K562 (cell line): ENCODE measurements at regions not wholly inside any gene's neighbourhood (a gene's known extent, or its start where the extent isn't known, plus 50 kb on each side); places are given as distances from the start of the nearest gene placed in this dataset.

Experiments used
- ATAC-seq: fragments of 200-7000 bp; cut with Tn5 transposase; 3 replicates; pipeline ENCODE4 v1.9.1; 2020; ENCODE audit warnings: moderate library complexity
- BruUV-seq: library from RNA; stranded (reverse); fragments of 400-500 nt; replicated peaks from 2 replicates; lab custom pipeline; 2021; lab: Mats Ljungman, UMichigan
- CTCF ChIA-PET: fragments of 300-600 bp; formaldehyde crosslinking; extraction: SDS; loops from one replicate; lab custom pipeline; 2021; ENCODE audit warnings: low intra/inter-chr PET ratio; lab: Yijun Ruan, JAX
- POLR2A ChIA-PET: fragments of 300-600, 350-650 bp; sonication (Branson Sonifier 250); formaldehyde crosslinking; extraction: SDS; loops from one replicate; lab custom pipeline; 2021; ENCODE audit warnings: antibody characterized with exemption, inconsistent platforms; lab: Yijun Ruan, JAX
- DNase-seq, 4 experiments: peaks; one replicate each; pipeline versions ENCODE4 v3.0.0 to v3.0.0-alpha.2; 2011 to 2018; ENCODE audit warnings: low spot score in 3 of 4, mixed read lengths in 3 of 4; ENCODE audit errors: extremely low read depth in 1 of 4
- FAIRE-seq: peaks from 2 replicates; lab custom pipeline; 2011; peaks lifted over from hg19 to GRCh38; lab: Jason Lieb, UNC
- H2AFZ ChIP-seq: 2 replicates; pipeline ENCODE4 v1.6.0; 2011; ENCODE audit warnings: low read depth, low read length, control low read depth, inconsistent platforms
- H3K27ac ChIP-seq: fragments of 200-600 bp; 3 replicates; pipeline ENCODE4 v1.8.0; 2011; ENCODE audit warnings: low read depth, mild to moderate bottlenecking, control low read depth, inconsistent platforms, low read length, moderate library complexity, mixed read lengths; ENCODE audit errors: extremely low read depth
- H3K27me3 ChIP-seq, 2 experiments: fragments of 300-600 bp in 1 of 2; 2 replicates in 1 of 2; 3 replicates in 1 of 2; pipeline versions ENCODE4 v1.6.0 to v1.8.0; 2011; ENCODE audit warnings: inconsistent platforms in 2 of 2, low read length in 2 of 2, mild to moderate bottlenecking in 1 of 2, mixed read lengths in 1 of 2, moderate library complexity in 1 of 2; ENCODE audit not compliant: control insufficient read depth in 2 of 2, insufficient read depth in 2 of 2
- H3K36me3 ChIP-seq: fragments of 300-600 bp; 3 replicates; pipeline ENCODE4 v1.8.0; 2011; ENCODE audit warnings: mild to moderate bottlenecking, low read length, inconsistent platforms; ENCODE audit not compliant: control insufficient read depth, insufficient read depth
- H3K4me1 ChIP-seq, 2 experiments: fragments of 200-600 bp in 1 of 2; replicated peaks in 1 of 2; 2 replicates in 1 of 2; 3 replicates in 1 of 2; pipeline versions ENCODE4 v1.5.1 to v1.8.0; 2011; ENCODE audit warnings: inconsistent platforms in 2 of 2, low read length in 2 of 2, mild to moderate bottlenecking in 1 of 2, mixed read lengths in 1 of 2, moderate library complexity in 1 of 2; ENCODE audit not compliant: control insufficient read depth in 2 of 2, insufficient read depth in 2 of 2
- H3K4me2 ChIP-seq: 2 replicates; pipeline ENCODE4 v1.6.1; 2011; ENCODE audit warnings: low read length, control low read depth, inconsistent platforms, mixed read lengths; ENCODE audit not compliant: insufficient read depth
- H3K4me3 ChIP-seq: fragments of 200-600 bp; sonication (generic), shearing (Covaris generic); 2 replicates; pipeline ENCODE4 v1.5.1; 2016; ENCODE audit warnings: control low read depth, inconsistent platforms
- H3K79me2 ChIP-seq: fragments of 200-600 bp; 3 replicates; pipeline ENCODE4 v1.8.0; 2011; ENCODE audit warnings: low read length, inconsistent platforms; ENCODE audit not compliant: control insufficient read depth, insufficient read depth
- H3K9ac ChIP-seq, 2 experiments: 2 replicates each; pipeline versions ENCODE4 v1.6.0 to v1.6.1; 2011; ENCODE audit warnings: low read depth in 2 of 2, low read length in 2 of 2, control low read depth in 1 of 2, inconsistent platforms in 1 of 2, mild to moderate bottlenecking in 1 of 2, mixed read lengths in 1 of 2; ENCODE audit not compliant: insufficient read depth in 1 of 2
- H3K9me1 ChIP-seq: one replicate; pipeline ENCODE4 v1.6.0; 2011; ENCODE audit warnings: inconsistent platforms, mild to moderate bottlenecking, low read length, moderate library complexity; ENCODE audit not compliant: control insufficient read depth, insufficient read depth
- H3K9me3 ChIP-seq: replicated peaks from 2 replicates; pipeline ENCODE4 v1.5.1; 2011; ENCODE audit warnings: low read depth, low read length, inconsistent platforms; ENCODE audit not compliant: control insufficient read depth, insufficient read depth
- H4K20me1 ChIP-seq: replicated peaks from 2 replicates; pipeline ENCODE4 v1.6.1; 2011; ENCODE audit warnings: low read length, inconsistent platforms, mixed read lengths; ENCODE audit not compliant: control insufficient read depth, insufficient read depth
- FOXA1 ChIP-seq: fragments of 450-650 bp; IDR thresholded peaks from 2 replicates; pipeline ENCODE4 v1.6.1; 2016; ENCODE audit warnings: mild to moderate bottlenecking, borderline replicate concordance
- GTF2A2 ChIP-seq: IDR thresholded peaks from 2 replicates; pipeline ENCODE4 v1.6.1; 2016; ENCODE audit warnings: mild to moderate bottlenecking, missing genetic modification characterization, missing compliant biosample characterization
- GTF3C2 ChIP-seq: IDR thresholded peaks from 3 replicates; pipeline ENCODE4 v1.6.1; 2011; ENCODE audit warnings: borderline replicate concordance, mild to moderate bottlenecking, moderate library complexity; ENCODE audit not compliant: insufficient read length; ENCODE audit errors: extremely low read depth
- MYNN ChIP-seq, 2 experiments: sonication (generic); formaldehyde crosslinking in 1 of 2; IDR thresholded peaks; 2 replicates each; pipeline versions ENCODE4 v1.5.0 to v1.6.1; 2016 to 2020; ENCODE audit warnings: antibody characterized with exemption in 1 of 2, missing genetic modification reagents in 1 of 2
- RUNX1 ChIP-seq: sonication (generic); IDR thresholded peaks from 2 replicates; pipeline ENCODE4 v1.6.1; 2016; ENCODE audit warnings: antibody characterized with exemption, low read depth
- TCF3 ChIP-seq: sonication (generic); formaldehyde crosslinking; IDR thresholded peaks from 2 replicates; pipeline ENCODE4 v1.4.0; 2020; ENCODE audit warnings: mild to moderate bottlenecking, missing genetic modification reagents
- THAP7 ChIP-seq: fragments of 250-450 bp; sonication (Bioruptor Pico); IDR thresholded peaks from 2 replicates; pipeline ENCODE4 v1.5.0; 2021
- VEZF1 ChIP-seq: fragments of 200-800 bp; sonication (Bioruptor generic); IDR thresholded peaks from 2 replicates; pipeline ENCODE4 v1.6.1; 2017; ENCODE audit warnings: missing genetic modification characterization, missing compliant biosample characterization
- WGBS: fragments of 100-300 bp; shearing (Covaris generic); methylation state at CpG from one replicate; pipeline ENCODE4 v1.1.6; 2016; ENCODE audit warnings: low coverage, mixed read lengths; ENCODE audit not compliant: insufficient coverage; ENCODE audit errors: missing lambda C conversion rate; 5-methylcytosine and 5-hydroxymethylcytosine counted together
- in situ Hi-C: fragments of 300-500 bp; cut with MboI; formaldehyde crosslinking; loops from 4 replicates; pipeline ENCODE4 v1.15.0; 2018; ENCODE audit warnings: inconsistent platforms, mixed read lengths
- intact Hi-C: fragments of 100-400 bp; cut with micrococcal nuclease; formaldehyde crosslinking; loops from 2 replicates; pipeline ENCODE4 v1.14.2; 2022
- TF ChIP-seq, protein P1 (sequence below): fragments of 450-650 bp; IDR thresholded peaks from 2 replicates; pipeline ENCODE4 v1.7.1; 2018; ENCODE audit warnings: mild to moderate bottlenecking, low read depth; ENCODE audit not compliant: partially characterized antibody

DNA sequence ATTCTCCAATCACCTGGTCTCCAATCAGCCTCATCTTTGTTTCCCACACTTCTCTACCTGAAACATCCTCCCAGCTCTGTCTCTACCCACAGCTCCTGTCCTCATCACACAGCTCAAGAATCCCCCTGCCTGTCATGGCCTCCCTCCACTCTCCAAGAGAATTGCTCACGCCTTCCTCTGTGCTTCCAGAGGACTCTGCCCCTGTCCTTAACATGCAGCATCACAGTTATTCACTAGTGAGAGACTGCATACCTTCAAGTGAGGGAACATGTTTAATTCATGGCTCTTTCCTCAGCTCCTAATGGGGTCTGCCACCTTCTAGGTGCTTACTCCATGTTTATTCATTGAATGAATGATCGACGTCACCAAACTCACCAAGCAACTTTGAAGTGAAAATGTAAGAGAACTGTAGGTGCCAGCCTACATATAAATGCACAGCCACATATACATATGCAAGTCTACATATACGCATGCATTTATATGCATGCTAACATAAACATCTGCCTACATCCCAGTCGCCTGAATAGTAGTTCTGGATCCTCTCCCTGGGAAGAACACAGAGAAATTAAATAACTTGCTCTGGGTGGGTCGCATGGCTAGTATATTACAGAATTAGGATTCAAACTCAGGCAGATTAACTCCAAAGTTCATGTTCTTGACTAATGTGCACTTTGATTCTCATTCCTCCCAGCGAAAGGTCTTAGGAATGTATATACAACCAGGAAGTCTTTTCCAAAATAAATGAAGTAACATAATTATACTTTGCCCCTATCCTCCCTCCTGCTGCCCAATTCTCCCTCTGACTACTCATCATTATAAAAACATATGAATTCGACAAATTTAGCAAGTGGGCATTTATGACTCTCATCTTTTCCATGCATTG, 295.6 kb downstream of the MAFB start (continued):
- TF ChIP-seq GTF3C2, result no peak
- TF ChIP-seq, protein P1, sequence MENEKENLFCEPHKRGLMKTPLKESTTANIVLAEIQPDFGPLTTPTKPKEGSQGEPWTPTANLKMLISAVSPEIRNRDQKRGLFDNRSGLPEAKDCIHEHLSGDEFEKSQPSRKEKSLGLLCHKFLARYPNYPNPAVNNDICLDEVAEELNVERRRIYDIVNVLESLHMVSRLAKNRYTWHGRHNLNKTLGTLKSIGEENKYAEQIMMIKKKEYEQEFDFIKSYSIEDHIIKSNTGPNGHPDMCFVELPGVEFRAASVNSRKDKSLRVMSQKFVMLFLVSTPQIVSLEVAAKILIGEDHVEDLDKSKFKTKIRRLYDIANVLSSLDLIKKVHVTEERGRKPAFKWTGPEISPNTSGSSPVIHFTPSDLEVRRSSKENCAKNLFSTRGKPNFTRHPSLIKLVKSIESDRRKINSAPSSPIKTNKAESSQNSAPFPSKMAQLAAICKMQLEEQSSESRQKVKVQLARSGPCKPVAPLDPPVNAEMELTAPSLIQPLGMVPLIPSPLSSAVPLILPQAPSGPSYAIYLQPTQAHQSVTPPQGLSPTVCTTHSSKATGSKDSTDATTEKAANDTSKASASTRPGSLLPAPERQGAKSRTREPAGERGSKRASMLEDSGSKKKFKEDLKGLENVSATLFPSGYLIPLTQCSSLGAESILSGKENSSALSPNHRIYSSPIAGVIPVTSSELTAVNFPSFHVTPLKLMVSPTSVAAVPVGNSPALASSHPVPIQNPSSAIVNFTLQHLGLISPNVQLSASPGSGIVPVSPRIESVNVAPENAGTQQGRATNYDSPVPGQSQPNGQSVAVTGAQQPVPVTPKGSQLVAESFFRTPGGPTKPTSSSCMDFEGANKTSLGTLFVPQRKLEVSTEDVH, result no peak

DNA sequence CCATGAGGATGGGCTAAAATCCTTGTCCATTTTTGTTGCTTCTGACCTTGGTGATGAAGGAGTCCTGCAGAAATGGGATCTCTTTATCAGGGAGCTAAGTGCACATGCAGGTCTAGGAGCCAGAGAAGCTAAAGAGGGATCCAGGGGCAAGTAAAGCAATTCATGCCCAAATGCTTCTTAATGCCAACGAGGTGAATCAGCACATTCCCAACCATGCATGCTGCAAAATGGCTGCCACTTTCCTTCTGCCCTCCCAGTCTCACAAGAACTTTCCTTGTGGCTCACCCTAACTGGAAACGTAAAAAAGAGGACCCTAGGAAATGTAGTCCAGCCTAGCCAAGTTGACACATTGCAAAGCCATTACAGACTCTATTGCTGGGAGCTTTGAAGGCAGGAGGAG, 298.4 kb downstream of the MAFB start:
- FAIRE-seq (no peak), DNase-seq (no peak), ATAC-seq (no peak)
- Histone ChIP-seq H3K79me2 (no peaks in the 10 kb centered on the region), H4K20me1 (no peaks in the 10 kb centered on the region), H3K27ac (no peak overlapping the region), H3K9me1 (no peaks in the 10 kb centered on the region), H3K27me3 (no peaks in the 10 kb centered on the region), H3K9ac (no peak overlapping the region), H3K36me3 (no peaks in the 10 kb centered on the region), H3K4me3 (no peak overlapping the region), H3K9me3 (no peaks in the 10 kb centered on the region), H2AFZ (no peak overlapping the region), H3K4me1 (no peaks in the 10 kb centered on the region), H3K4me2 (no peak overlapping the region)
- in situ Hi-C loops (no loop called here), intact Hi-C loops (no loop called here)
- POLR2A ChIA-PET, result interaction anchor here (0.7 kb wide), 1 partner anchor 1283 kb away, joined by 3 read pairs; no protein-coding TSS in a partner anchor
- 0% methylated on average over 2 of the region's 2 CpGs for WGBS
- no peak for TF ChIP-seq TCF3 (CRISPR knock-in tag)
- TF ChIP-seq FOXA1, result no peak
- no peak for TF ChIP-seq VEZF1 (CRISPR knock-in tag)
- TF ChIP-seq THAP7, result no peak
- TF ChIP-seq RUNX1, result no peak
- no peak for TF ChIP-seq GTF2A2 (tag)
- no peak for TF ChIP-seq MYNN (IDR thresholded peaks at IDR 0.05)
- TF ChIP-seq MYNN (CRISPR knock-in tag; IDR thresholded peaks at IDR 0.05), result no peak
- no TSS peak for BruUV-seq
- CTCF ChIA-PET, result no interaction called here
